GM12873 (cell line): ENCODE measurements at regions not wholly inside any gene's neighbourhood (a gene's known extent, or its start where the extent isn't known, plus 50 kb on each side); places are given as distances from the start of the nearest gene placed in this dataset.

ENCODE experiments used
- TF ChIP-seq, protein P1 (sequence below): IDR thresholded peaks from 2 replicates; pipeline ENCODE4 v1.5.1; 2012; ENCODE audit warnings: low read depth, mild to moderate bottlenecking, moderate library complexity, low read length, control low read depth; ENCODE audit not compliant: insufficient read depth; ENCODE audit errors: missing control alignments

DNA sequence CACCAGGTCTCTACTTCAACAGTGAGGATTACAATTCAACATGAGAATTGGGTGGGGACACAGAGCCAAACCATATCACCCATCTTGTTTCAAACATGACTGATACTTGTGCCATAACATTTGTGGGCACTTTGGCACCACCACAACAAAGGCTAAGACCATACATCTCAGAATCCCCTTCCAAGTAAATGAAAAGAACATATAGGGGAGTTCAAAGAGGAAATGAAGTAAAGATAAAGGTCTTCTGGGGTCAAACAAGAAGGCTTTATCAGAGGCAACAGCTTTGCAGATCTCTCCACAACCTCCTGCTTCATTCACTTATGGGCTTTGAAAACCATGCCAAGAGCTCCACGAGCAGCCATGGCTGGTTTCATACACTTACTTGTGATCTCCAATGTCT is 122.7 kb downstream of the ANKRD50 start:
- TF ChIP-seq, protein P1, sequence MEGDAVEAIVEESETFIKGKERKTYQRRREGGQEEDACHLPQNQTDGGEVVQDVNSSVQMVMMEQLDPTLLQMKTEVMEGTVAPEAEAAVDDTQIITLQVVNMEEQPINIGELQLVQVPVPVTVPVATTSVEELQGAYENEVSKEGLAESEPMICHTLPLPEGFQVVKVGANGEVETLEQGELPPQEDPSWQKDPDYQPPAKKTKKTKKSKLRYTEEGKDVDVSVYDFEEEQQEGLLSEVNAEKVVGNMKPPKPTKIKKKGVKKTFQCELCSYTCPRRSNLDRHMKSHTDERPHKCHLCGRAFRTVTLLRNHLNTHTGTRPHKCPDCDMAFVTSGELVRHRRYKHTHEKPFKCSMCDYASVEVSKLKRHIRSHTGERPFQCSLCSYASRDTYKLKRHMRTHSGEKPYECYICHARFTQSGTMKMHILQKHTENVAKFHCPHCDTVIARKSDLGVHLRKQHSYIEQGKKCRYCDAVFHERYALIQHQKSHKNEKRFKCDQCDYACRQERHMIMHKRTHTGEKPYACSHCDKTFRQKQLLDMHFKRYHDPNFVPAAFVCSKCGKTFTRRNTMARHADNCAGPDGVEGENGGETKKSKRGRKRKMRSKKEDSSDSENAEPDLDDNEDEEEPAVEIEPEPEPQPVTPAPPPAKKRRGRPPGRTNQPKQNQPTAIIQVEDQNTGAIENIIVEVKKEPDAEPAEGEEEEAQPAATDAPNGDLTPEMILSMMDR: no peak

DNA sequence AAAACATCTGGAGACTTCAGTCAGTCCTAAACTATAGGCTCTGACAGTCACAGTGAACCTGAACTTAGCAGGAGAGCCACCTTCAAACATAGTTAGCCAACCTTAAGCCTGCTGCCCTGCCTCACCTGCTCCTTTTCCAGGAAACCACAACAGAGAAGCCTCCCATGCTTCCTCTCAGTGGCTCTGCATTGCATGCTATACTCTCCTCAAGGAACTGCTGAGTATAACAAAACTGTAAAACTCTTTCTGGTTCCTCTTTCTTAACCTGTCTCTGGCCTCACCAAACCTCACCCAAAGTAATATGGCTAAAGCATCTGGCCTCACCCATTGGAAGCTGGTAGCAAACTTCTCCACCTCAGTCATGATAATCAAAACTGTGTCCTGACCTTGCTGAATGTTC is 122.1 kb downstream of the ANKRD50 start:
- TF ChIP-seq, protein P1: no peak

DNA sequence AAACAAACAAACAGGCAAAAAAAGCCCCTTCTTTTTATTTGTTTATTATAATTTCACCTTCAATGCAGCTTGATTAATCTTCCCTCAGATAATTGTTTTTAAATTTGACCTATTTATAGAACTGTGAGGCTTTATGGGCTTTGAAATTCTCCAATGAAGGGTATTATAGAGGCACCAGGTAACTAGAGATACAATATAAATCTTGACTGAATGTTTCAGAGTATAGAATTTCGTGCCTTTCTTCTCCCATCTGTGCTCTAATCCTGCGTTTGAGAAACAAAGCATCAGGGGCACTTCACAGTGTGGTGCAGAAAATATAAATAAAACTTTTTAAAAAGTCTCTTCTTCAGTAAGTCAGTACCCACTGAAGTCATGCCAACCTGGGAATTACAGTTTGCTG is 120.9 kb downstream of the ANKRD50 start:
- TF ChIP-seq, protein P1: no peak

DNA sequence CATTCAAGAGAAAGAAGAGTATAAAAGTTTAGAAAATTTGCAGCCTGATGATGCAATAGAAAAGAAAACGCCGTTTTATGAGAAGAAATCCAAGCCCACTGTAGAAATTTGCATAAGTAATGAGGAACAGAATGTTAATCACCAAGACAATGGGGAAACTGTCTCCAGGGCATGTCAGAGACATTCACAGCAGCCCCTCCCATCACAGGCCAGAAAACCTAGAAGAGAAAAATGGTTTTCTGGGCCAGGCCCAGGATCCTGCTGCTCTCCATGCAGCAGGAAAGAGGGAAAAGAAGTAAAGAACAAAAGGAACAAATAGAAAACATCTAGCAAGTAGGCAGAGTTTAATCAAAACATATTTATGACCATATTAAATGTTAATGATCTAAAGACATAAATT is 119.0 kb downstream of the ANKRD50 start:
- TF ChIP-seq, protein P1: no peak

DNA sequence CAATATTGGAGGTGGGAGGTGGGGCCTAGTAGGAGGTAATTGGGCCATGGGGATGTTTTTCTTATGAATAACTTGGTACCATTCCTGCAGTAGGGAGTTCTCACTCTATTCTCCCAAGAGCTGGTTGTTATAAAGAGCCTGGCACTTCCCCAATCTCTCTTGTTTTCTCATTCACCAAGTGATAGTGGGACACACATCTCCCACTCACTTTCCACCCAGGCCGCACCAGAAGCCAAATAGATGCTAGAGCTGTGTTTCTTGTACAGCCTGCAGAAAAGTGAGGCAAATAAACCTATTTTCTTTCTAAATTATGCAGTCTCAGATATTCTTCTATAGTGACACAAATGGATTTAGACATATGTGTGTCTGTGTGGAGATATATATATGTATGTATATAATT is 117.6 kb downstream of the ANKRD50 start:
- TF ChIP-seq, protein P1: no peak

DNA sequence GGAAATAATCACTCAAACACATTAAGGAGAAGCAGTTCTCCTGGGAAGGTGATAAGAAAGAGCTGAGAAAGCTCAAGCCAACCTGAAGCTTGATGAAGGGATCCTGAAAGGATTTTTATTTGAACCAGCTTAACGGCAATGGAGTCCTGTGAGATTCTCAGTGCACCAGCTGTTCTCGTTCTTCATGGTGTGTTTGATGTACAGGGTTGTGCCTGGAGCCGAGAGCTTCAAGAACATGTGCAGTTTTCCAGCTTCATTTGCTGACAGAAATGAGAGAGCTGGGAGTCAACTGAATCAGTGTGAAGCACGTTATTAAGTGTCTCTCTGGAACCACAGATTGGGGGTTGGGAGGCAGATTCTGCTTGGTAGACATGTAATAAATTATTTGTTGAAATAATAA is 115.7 kb downstream of the ANKRD50 start:
- TF ChIP-seq, protein P1: no peak

DNA sequence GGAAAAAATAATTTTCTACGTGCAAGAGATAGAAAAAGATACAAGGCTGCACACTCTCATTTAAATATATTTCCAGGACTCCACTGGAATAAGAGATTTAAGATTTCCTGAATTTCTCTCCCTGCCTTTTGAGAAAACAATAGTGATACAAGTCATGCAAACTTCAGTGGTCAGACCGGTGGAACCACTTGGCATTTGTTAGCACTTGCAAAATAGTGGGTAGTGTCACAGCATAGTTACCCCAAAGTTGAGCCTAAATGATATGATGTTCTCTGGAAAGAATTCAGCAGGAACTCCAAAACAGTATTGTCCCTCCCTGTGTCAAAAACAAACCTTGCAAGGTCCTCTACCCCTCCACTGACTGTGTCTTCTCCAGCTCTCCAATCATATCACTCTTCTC is 102.3 kb downstream of the ANKRD50 start:
- TF ChIP-seq, protein P1: no peak
